ENCODE measurements at regions not wholly inside any gene's neighbourhood (a gene's known extent, or its start where the extent isn't known, plus 50 kb on each side); places are given as distances from the start of the nearest gene placed in this dataset.

GRCh38 chr6:28737750-28738395 is 185.9 kb downstream of the TRIM27 start:
- Histone ChIP-seq H3K27me3 (ENCODE audit: insufficient read depth, low read length) (peaks cover 41% of the 10 kb centered on the region), H3K4me2 (ENCODE audit: low read length) (no peak overlapping the region), H3K9me3 (ENCODE audit: insufficient read depth, low read depth, low read length) (peaks cover 4% of the 10 kb centered on the region), H3K27ac (ENCODE audit: low read depth, low read length) (no peak overlapping the region), H3K9ac (ENCODE audit: low read length) (no peak overlapping the region), H4K20me1 (ENCODE audit: insufficient read depth, low read length) (no peaks in the 10 kb centered on the region), H2AFZ (ENCODE audit: low read depth, low read length) (no peak overlapping the region), H3K36me3 (ENCODE audit: insufficient read depth, low read length) (no peaks in the 10 kb centered on the region), H3K4me1 (ENCODE audit: insufficient read depth, low read length) (no peaks in the 10 kb centered on the region), H3K4me3 (ENCODE audit: insufficient read depth, low read depth, low read length) (no peak overlapping the region), H3K79me2 (ENCODE audit: insufficient read depth, low read length) (no peaks in the 10 kb centered on the region)
- DNase-seq (ENCODE audit: low read depth): no peak
- Mint-ChIP-seq H3K4me3 (ENCODE audit: unreplicated experiment) (no peak overlapping the region), H3K4me1 (ENCODE audit: low read depth, unreplicated experiment) (peaks cover 2% of the 10 kb centered on the region), H3K36me3 (ENCODE audit: low read depth, unreplicated experiment) (peaks cover 3% of the 10 kb centered on the region), H3K9me3 (ENCODE audit: unreplicated experiment) (peaks cover 7% of the 10 kb centered on the region), H3K27ac (ENCODE audit: unreplicated experiment) (peak overlapping the region; percentile 13), H3K27me3 (ENCODE audit: low read depth, unreplicated experiment) (peaks cover 58% of the 10 kb centered on the region)
- no peak for FAIRE-seq
- TF ChIP-seq EZH2 (IDR thresholded peaks at IDR 0.05; ENCODE audit: insufficient read depth, low read length) (no peak), CTCF (IDR thresholded peaks at IDR 0.05; ENCODE audit: insufficient read depth, low read depth, low read length) (no peak)

- Histone ChIP-seq H4K20me1 (ENCODE audit: insufficient read depth, low read length) (no peaks in the 10 kb centered on the region), H3K27ac (ENCODE audit: low read depth, low read length) (no peak overlapping the region), H3K4me3 (ENCODE audit: insufficient read depth, low read depth, low read length) (no peak overlapping the region), H3K4me2 (ENCODE audit: low read length) (no peak overlapping the region), H3K27me3 (ENCODE audit: insufficient read depth, low read length) (peaks cover 38% of the 10 kb centered on the region), H3K79me2 (ENCODE audit: insufficient read depth, low read length) (no peaks in the 10 kb centered on the region), H3K9ac (ENCODE audit: low read length) (no peak overlapping the region), H2AFZ (ENCODE audit: low read depth, low read length) (no peak overlapping the region), H3K36me3 (ENCODE audit: insufficient read depth, low read length) (no peaks in the 10 kb centered on the region), H3K9me3 (ENCODE audit: insufficient read depth, low read depth, low read length) (peaks cover 4% of the 10 kb centered on the region), H3K4me1 (ENCODE audit: insufficient read depth, low read length) (no peaks in the 10 kb centered on the region)
- FAIRE-seq (no peak), DNase-seq (ENCODE audit: low read depth) (no peak)
- TF ChIP-seq CTCF (IDR thresholded peaks at IDR 0.05; ENCODE audit: insufficient read depth, low read depth, low read length): no peak
- TF ChIP-seq EZH2 (IDR thresholded peaks at IDR 0.05; ENCODE audit: insufficient read depth, low read length): no peak
- H3K4me3 Mint-ChIP-seq (ENCODE audit: unreplicated experiment): peak overlapping the region; percentile 36
- peaks cover 56% of the 10 kb centered on the region for H3K27me3 Mint-ChIP-seq (ENCODE audit: low read depth, unreplicated experiment)
- peaks cover 3% of the 10 kb centered on the region for H3K36me3 Mint-ChIP-seq (ENCODE audit: low read depth, unreplicated experiment)
- H3K4me1 Mint-ChIP-seq (ENCODE audit: low read depth, unreplicated experiment): peaks cover 2% of the 10 kb centered on the region
- H3K27ac Mint-ChIP-seq (ENCODE audit: unreplicated experiment): peak overlapping the region; percentile 13
- H3K9me3 Mint-ChIP-seq (ENCODE audit: unreplicated experiment): peaks cover 7% of the 10 kb centered on the region
Observed at GRCh38 chr6:28738396-28738765, 185.4 kb downstream of the TRIM27 start.

- H3K4me3 Mint-ChIP-seq (ENCODE audit: unreplicated experiment): no peak overlapping the region
- Histone ChIP-seq H4K20me1 (ENCODE audit: insufficient read depth, low read length) (no peaks in the 10 kb centered on the region), H2AFZ (ENCODE audit: low read depth, low read length) (no peak overlapping the region), H3K79me2 (ENCODE audit: insufficient read depth, low read length) (no peaks in the 10 kb centered on the region), H3K4me1 (ENCODE audit: insufficient read depth, low read length) (no peaks in the 10 kb centered on the region), H3K9ac (ENCODE audit: low read length) (no peak overlapping the region), H3K27me3 (ENCODE audit: insufficient read depth, low read length) (peaks cover 32% of the 10 kb centered on the region), H3K4me3 (ENCODE audit: insufficient read depth, low read depth, low read length) (no peak overlapping the region), H3K4me2 (ENCODE audit: low read length) (no peak overlapping the region), H3K36me3 (ENCODE audit: insufficient read depth, low read length) (no peaks in the 10 kb centered on the region), H3K27ac (ENCODE audit: low read depth, low read length) (no peak overlapping the region), H3K9me3 (ENCODE audit: insufficient read depth, low read depth, low read length) (peaks cover 4% of the 10 kb centered on the region)
- H3K9me3 Mint-ChIP-seq (ENCODE audit: unreplicated experiment): peaks cover 7% of the 10 kb centered on the region
- peaks cover 2% of the 10 kb centered on the region for H3K4me1 Mint-ChIP-seq (ENCODE audit: low read depth, unreplicated experiment)
- H3K36me3 Mint-ChIP-seq (ENCODE audit: low read depth, unreplicated experiment): no peaks in the 10 kb centered on the region
- DNase-seq (ENCODE audit: low read depth): no peak
- peaks cover 45% of the 10 kb centered on the region for H3K27me3 Mint-ChIP-seq (ENCODE audit: low read depth, unreplicated experiment)
- FAIRE-seq: no peak
- no peak overlapping the region for H3K27ac Mint-ChIP-seq (ENCODE audit: unreplicated experiment)
- TF ChIP-seq CTCF (IDR thresholded peaks at IDR 0.05; ENCODE audit: insufficient read depth, low read depth, low read length): no peak
- no peak for TF ChIP-seq EZH2 (IDR thresholded peaks at IDR 0.05; ENCODE audit: insufficient read depth, low read length)
Observed at GRCh38 chr6:28741363-28741762, 182.4 kb downstream of the TRIM27 start.
